Ammon's horn (tissue), 1 donor: ENCODE measurements at regions not wholly inside any gene's neighbourhood (a gene's known extent, or its start where the extent isn't known, plus 50 kb on each side); places are given as distances from the start of the nearest gene placed in this dataset.
"Not testable (repeated sequence)": the region's sequence is repeated elsewhere in the genome, so short reads cannot be mapped to it uniquely, and the experiment has no call there.

Source experiments
- DNase-seq: peaks from one replicate; pipeline ENCODE4 v3.0.0-alpha.2; 2016; ENCODE audit warnings: low spot score

DNA sequence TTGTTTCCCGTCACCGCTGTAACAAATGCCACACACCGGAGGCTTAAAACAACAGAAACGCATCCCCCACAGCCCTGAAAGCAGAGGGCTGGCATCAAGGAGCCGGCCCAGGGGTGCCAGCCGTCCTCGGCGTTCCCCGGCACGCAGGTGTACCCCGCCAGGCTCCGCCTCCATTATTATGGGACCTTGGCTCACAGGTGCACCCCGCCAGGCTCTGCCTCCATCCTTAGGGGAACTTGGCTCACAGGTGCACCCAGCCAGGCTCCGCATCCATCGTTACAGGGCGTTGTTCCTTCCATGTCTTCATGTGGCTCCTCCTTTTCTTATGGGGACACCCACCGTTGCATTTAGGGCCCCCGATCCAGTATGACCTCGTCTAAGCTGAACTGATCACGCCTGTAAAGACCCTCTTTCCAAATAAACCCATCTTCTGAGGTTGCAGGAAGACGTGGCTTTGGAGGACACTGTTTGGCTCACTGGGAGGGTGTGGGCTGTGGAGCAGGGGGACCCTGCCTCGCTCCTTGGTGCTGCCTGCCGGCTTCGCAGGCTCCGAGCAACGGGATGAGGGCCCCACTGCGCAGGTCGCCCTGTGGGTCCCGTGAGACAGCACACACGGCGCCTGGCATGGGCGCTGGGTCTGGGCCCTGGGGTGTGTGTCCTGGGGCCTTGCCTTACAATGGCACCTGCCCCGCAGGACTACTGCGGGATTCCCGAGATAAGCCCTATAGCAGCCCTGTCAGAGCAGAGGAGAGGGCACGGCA, 154.9 kb upstream of the ZNF469 start:
- not testable (repeated sequence) for DNase-seq

GRCh38 chr16:88228751-88229150, 154.0 kb upstream of the ZNF469 start:
- not testable (repeated sequence) for DNase-seq

- not testable (repeated sequence) for DNase-seq
Observed at GRCh38 chr16:88229710-88230109, 153.0 kb upstream of the ZNF469 start.

- not testable (repeated sequence) for DNase-seq
Observed at GRCh38 chr16:88230276-88230966, 152.3 kb upstream of the ZNF469 start.

GRCh38 chr16:88230967-88231615, 151.7 kb upstream of the ZNF469 start:
- DNase-seq: not testable (repeated sequence)

DNA sequence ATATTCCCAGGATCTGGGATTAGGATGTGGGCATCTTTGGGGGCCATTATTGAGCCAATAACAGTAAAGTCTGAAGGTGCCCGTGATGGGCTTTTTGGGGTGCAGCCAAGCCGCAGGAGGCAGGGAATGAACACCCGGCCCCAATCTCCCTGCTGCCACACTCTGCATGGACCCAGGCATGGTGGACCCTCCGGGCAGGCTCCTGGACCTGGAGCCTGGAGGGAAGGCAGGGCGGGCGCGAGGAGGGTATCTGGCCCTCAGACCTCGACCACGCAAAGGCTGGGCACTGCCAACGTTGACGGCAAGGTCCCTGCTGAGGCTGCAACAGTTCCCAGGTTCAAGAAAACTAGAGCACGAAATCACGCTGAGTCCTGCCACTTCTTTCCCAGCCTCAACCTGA, 150.9 kb upstream of the ZNF469 start:
- DNase-seq: not testable (repeated sequence)

GRCh38 chr16:88232401-88233258, 150.1 kb upstream of the ZNF469 start:
- not testable (repeated sequence) for DNase-seq

DNA sequence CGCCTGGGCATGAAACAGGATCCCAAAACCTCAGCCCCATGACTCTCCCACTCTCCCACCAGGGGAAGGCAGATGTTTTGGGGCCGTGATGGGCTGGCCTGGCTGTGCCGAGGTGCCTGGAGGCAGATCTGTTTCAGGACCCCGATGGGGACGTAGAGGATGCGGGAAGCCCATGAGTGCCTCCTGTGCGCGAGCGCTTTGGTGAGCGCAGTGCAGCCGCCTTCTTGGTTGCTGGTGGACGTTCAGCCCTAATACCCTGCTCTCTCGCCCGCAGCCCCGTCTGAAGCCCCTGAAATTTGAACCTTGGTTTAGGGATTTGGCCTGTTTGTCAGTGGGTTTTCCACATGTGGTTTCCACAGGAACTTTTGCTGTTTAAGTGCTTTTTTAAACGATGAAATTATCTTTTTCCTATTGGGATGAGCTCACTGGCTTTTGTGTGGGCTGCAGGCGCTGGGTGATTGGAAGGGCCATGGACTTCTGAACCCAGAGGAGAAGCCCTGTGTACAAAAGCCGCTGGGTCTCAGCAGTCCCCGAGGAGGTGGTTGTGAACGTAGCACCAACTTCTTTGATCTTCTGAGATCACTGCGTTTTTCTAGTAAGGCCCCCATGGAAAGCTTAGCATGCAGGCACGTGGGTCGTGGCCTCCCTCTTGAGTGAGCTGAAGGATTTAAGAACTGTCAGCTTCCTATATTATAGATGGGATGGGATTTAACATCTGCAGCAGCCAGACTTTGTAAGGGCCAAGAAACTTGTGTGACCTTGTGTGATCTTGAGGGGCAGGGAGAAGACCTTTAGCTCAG, 148.9 kb upstream of the ZNF469 start:
- DNase-seq: not testable (repeated sequence)

GRCh38 chr16:88234421-88235271, 148.1 kb upstream of the ZNF469 start:
- not testable (repeated sequence) for DNase-seq

DNA sequence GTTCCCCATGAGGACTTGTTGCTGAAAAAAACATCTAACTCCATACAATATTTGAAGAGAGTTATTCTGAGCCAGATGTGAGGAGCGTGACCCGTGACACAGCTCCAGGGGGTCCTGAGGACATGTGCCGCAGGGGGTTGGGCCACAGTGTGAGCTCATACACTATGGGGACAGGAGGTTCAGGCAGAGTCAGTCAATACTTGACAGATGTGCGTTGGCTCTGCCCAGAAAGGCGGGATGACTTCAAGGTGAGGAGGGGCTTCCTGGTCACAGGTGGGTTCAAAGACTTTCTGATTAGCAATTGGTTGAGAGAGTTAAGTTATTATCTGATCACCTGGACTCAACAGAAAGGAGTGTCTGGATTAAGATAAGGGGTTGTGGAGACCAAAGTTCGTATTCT, 147.1 kb upstream of the ZNF469 start:
- DNase-seq: not testable (repeated sequence)

DNA sequence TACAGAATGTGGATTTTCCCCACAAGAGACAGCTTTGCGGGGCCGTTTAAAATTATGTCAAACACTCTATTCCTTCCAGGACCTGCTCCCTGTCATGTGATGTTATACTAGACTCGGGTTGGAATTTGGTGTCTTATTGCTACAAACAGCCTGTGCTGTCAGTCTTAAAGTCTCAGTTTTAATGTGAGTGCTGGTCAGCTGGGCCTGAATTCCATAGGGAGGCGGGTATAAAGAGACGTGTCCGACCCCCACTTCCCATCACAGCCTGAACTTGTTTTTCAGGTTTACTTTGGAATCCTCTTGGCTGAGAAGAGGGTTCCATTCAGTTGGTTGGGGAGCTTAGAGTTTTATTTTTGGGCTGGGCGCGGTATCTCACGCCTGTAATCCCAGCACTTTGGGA, 146.5 kb upstream of the ZNF469 start:
- not testable (repeated sequence) for DNase-seq

- not testable (repeated sequence) for DNase-seq
Observed at GRCh38 chr16:88237314-88237713, 145.4 kb upstream of the ZNF469 start.

DNA sequence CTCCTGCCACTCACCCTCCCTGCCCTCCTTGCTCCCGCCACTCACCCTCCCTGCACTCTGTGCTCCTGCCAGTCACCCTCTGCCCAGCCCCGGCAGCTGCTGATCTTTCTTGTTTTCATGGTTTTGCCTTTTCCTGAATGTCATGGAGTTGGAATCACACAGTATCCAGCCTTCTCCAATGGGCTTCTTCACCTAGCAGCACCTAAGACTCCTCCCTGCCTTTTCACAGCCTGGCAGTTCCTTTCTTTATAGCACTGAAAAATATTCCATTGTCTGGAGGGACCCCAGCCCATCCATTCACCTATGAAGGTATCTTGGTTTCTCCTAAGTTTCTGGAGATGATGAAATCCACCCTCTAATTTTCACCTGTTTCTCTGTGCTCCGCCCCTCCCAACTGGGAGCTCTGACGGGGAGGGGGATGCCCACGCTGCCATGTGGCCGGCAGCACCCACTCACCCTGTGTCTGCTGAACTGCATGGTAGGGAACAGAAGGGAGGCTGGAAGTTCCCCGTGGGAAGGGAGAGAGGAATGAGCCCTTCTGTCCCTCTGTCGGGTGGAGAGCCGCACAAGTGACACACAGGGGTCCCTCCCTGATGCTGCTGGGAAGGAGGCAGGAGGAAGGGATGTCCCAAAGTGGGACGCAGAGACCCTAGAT, 144.9 kb upstream of the ZNF469 start:
- DNase-seq: peak; percentile 22

DNA sequence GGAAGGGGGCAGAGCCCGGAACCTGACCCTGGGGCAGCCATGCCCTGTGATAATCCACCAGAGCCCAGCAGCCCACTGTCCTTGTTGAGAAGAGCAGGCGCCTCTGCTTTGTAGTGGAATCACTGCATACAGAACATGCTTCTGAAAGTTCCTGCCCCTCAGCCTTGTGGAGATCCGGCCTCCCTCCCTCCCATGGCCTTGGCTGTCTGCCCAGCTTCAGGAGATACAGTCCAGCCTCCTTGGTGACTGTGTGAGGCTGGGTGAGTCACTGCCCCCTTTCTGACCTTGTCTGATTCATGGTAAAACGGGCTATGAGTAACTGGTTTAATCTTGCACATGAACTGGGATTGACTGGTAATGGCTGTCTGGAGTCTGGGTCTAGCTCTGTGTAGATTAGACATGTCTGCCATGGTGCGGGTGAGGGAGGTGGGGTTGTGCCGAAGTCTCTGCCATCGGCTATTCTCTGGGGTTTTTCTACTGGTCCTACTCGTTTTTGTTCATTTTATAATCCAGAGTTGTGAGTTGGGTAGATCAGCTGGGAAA, 144.0 kb upstream of the ZNF469 start:
- not testable (repeated sequence) for DNase-seq

- not testable (repeated sequence) for DNase-seq
Observed at GRCh38 chr16:88240118-88240517, 142.6 kb upstream of the ZNF469 start.

DNA sequence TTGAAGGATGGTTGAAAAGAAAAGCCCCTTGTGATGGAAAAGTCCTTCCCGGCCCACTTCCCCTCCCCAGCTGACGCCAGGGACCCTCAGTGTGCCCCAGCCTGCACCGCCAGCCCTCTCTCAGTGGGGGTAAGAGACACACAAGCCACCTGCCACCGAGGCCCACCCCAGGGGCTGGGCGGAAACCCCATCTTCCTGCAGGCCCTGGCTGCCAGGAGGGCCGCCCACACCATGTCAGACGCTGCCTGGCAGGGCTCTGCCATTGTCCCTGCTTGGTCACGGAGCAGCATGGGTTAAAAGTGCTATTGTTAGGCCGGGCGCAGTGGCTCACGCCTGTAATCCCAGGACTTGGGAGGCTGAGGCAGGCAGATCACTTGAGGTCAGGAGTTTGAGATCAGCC, 142.0 kb upstream of the ZNF469 start:
- DNase-seq: not testable (repeated sequence)

DNA sequence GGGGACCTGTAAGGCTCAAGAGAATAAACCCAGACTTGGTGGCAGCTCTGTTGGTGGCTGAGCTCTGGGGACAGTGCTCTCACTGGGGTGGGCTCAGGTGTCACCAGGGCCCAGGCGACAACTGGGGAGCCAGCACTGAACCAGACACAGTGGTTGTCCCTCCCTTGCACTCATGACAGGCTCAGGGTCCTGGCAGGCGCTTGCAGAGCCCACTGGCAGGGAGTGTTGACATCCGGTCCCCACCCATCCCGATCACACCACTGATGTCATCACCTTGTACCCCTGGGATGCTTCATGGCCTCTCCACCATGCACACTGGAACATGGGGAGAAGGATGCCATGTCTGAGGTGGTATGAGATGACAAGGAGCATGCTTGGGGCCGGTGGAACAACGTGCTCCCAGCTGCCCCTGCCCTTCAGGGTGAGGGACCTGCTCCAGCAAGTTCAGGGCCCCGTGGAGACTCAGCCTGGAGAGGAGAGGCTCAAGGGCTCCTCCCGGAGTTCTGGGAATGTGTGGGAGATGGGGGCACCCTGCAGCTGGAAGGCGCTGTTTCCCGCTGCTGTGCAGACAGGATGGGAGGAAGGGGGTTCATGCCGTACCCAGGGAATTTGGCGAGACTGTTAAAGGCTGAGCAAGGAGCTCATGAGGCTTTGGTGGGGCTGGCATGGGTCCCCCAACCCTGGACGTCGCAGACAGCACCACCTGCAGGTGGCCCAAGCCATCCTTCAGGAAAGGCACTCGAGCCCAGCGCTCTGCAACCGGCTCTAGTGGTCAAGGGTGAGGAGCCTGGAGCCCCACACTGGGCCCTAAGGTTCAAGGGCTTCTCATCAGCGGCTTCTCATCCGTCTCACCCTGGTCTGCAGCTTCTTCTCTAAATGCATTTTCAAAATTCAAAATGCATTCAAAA, 141.1 kb upstream of the ZNF469 start:
- DNase-seq: not testable (repeated sequence)
